ENCODE measurements at regions not wholly inside any gene's neighbourhood (a gene's known extent, or its start where the extent isn't known, plus 50 kb on each side); places are given as distances from the start of the nearest gene placed in this dataset.

GRCh38 chr2:78201064-78201575, 678.9 kb upstream of the LRRTM4 start:
- H3K27ac ChIP-seq (replicated peaks), result no peak overlapping the region
- DNase-seq (ENCODE audit: low read depth in 1 of 2, low spot score in 1 of 2), result no peak

GRCh38 chr2:78202366-78202765, 680.2 kb upstream of the LRRTM4 start:
- no peaks in the 10 kb centered on the region for H3K27me3 ChIP-seq (ENCODE audit: insufficient read depth, poor library complexity, severe bottlenecking)
- no peak for DNase-seq (ENCODE audit: low read depth in 1 of 2, low spot score in 1 of 2)
- H3K4me3 ChIP-seq (replicated peaks; ENCODE audit: insufficient read depth, low read length), result no peak overlapping the region
- TF ChIP-seq REST (IDR thresholded peaks at IDR 0.05; ENCODE audit: insufficient replicate concordance, low read depth) (no peak), SPI1 (IDR thresholded peaks at IDR 0.05; ENCODE audit: borderline replicate concordance, low read depth) (no peak), CTCF (IDR thresholded peaks at IDR 0.05; ENCODE audit: insufficient read depth, low read length) (no peak), POLR2AphosphoS5 (IDR thresholded peaks at IDR 0.05; ENCODE audit: low read depth) (no peak), GABPA (IDR thresholded peaks at IDR 0.05; ENCODE audit: low read depth) (no peak)
- no peak overlapping the region for H3K27ac ChIP-seq (replicated peaks)

More at GRCh38 chr2:78201064-78201575, 678.9 kb upstream of the LRRTM4 start:
- no peaks in the 10 kb centered on the region for H3K27me3 ChIP-seq (ENCODE audit: insufficient read depth, poor library complexity, severe bottlenecking)
- no peak for TF ChIP-seq REST (IDR thresholded peaks at IDR 0.05; ENCODE audit: insufficient replicate concordance, low read depth)
- TF ChIP-seq POLR2AphosphoS5 (IDR thresholded peaks at IDR 0.05; ENCODE audit: low read depth), result no peak
- no peak for TF ChIP-seq SPI1 (IDR thresholded peaks at IDR 0.05; ENCODE audit: borderline replicate concordance, low read depth)
- TF ChIP-seq GABPA (IDR thresholded peaks at IDR 0.05; ENCODE audit: low read depth), result no peak
- TF ChIP-seq CTCF (IDR thresholded peaks at IDR 0.05; ENCODE audit: insufficient read depth, low read length), result no peak
- H3K4me3 ChIP-seq (replicated peaks; ENCODE audit: insufficient read depth, low read length), result no peak overlapping the region

GRCh38 chr2:78202986-78203670, 681.0 kb upstream of the LRRTM4 start:
- Histone ChIP-seq H3K4me3 (replicated peaks; ENCODE audit: insufficient read depth, low read length) (no peak overlapping the region), H3K27me3 (ENCODE audit: insufficient read depth, poor library complexity, severe bottlenecking) (no peaks in the 10 kb centered on the region), H3K27ac (replicated peaks) (no peak overlapping the region)
- DNase-seq (ENCODE audit: low read depth in 1 of 2, low spot score in 1 of 2), result no peak
- TF ChIP-seq REST (IDR thresholded peaks at IDR 0.05; ENCODE audit: insufficient replicate concordance, low read depth), result no peak
- no peak for TF ChIP-seq CTCF (IDR thresholded peaks at IDR 0.05; ENCODE audit: insufficient read depth, low read length)
- no peak for TF ChIP-seq POLR2AphosphoS5 (IDR thresholded peaks at IDR 0.05; ENCODE audit: low read depth)
- TF ChIP-seq SPI1 (IDR thresholded peaks at IDR 0.05; ENCODE audit: borderline replicate concordance, low read depth), result no peak
